Muscle of arm (tissue), 1 donor: ENCODE measurements at regions not wholly inside any gene's neighbourhood (a gene's known extent, or its start where the extent isn't known, plus 50 kb on each side); places are given as distances from the start of the nearest gene placed in this dataset.

Experiments used
- DNase-seq: peaks from one replicate; pipeline ENCODE4 v3.0.0-alpha.2; 2013

- DNase-seq: no peak
Observed at GRCh38 chr5:148913493-148913892, 87.1 kb downstream of the ADRB2 start.

GRCh38 chr5:148913985-148914431 lies 87.6 kb downstream of the ADRB2 start:
- no peak for DNase-seq

- DNase-seq: no peak
Observed at GRCh38 chr5:148915224-148915817, 88.9 kb downstream of the ADRB2 start.

GRCh38 chr5:148920646-148921288 lies 94.4 kb downstream of the ADRB2 start:
- DNase-seq: no peak

GRCh38 chr5:148921350-148921749 lies 94.9 kb downstream of the ADRB2 start:
- no peak for DNase-seq

GRCh38 chr5:148922606-148923005 lies 96.2 kb downstream of the ADRB2 start:
- no peak for DNase-seq

GRCh38 chr5:148923023-148923422 lies 96.6 kb downstream of the ADRB2 start:
- no peak for DNase-seq

- no peak for DNase-seq
Observed at GRCh38 chr5:148924817-148925216, 98.4 kb downstream of the ADRB2 start.

GRCh38 chr5:148926207-148926606 lies 99.8 kb downstream of the ADRB2 start:
- no peak for DNase-seq

GRCh38 chr5:148927307-148927946 lies 101.0 kb downstream of the ADRB2 start:
- no peak for DNase-seq

GRCh38 chr5:148928141-148928540 lies 101.7 kb downstream of the ADRB2 start:
- no peak for DNase-seq

- no peak for DNase-seq
Observed at GRCh38 chr5:148931453-148932057, 105.1 kb downstream of the ADRB2 start.

GRCh38 chr5:148932355-148932935 lies 106.0 kb downstream of the ADRB2 start:
- no peak for DNase-seq

GRCh38 chr5:148933903-148934432 lies 107.6 kb downstream of the ADRB2 start:
- DNase-seq: no peak

GRCh38 chr5:148934895-148935400 lies 108.5 kb downstream of the ADRB2 start:
- no peak for DNase-seq

- no peak for DNase-seq
Observed at GRCh38 chr5:148937239-148937638, 110.8 kb downstream of the ADRB2 start.

- no peak for DNase-seq
Observed at GRCh38 chr5:148937830-148938521, 111.6 kb downstream of the ADRB2 start.

GRCh38 chr5:148938522-148938882 lies 112.1 kb downstream of the ADRB2 start:
- DNase-seq: no peak

GRCh38 chr5:148939676-148940075 lies 113.3 kb downstream of the ADRB2 start:
- DNase-seq: no peak

GRCh38 chr5:148941810-148942209 lies 115.4 kb downstream of the ADRB2 start:
- no peak for DNase-seq

GRCh38 chr5:148949841-148950470 lies 112.9 kb downstream of the SH3TC2 start:
- no peak for DNase-seq
